Keratinocyte (primary cell): ENCODE measurements at regions not wholly inside any gene's neighbourhood (a gene's known extent, or its start where the extent isn't known, plus 50 kb on each side); places are given as distances from the start of the nearest gene placed in this dataset.

Experiments
- DNase-seq: peaks from one replicate; pipeline ENCODE4 v3.0.0-alpha.2; 2011; ENCODE audit warnings: low read depth, missing footprints, low spot score
- FAIRE-seq: peaks from 2 replicates; lab custom pipeline; 2011; peaks lifted over from hg19 to GRCh38; lab: Jason Lieb, UNC
- H2AFZ ChIP-seq: 2 replicates; pipeline ENCODE4 v1.6.0; 2012; ENCODE audit warnings: low read length, control low read depth, inconsistent platforms; ENCODE audit not compliant: control insufficient read depth
- H3K27ac ChIP-seq: 2 replicates; pipeline ENCODE4 v1.5.1; 2011; ENCODE audit warnings: low read length; ENCODE audit not compliant: control insufficient read depth, insufficient read depth
- H3K27me3 ChIP-seq: 3 replicates; pipeline ENCODE4 v1.6.0; 2011; ENCODE audit warnings: low read length; ENCODE audit not compliant: control insufficient read depth, insufficient read depth; ENCODE audit errors: extremely low read depth
- H3K36me3 ChIP-seq, 2 experiments: 2 replicates in 1 of 2; 3 replicates in 1 of 2; pipeline ENCODE4 v1.5.1; 2011; ENCODE audit warnings: low read length in 2 of 2, mild to moderate bottlenecking in 1 of 2; ENCODE audit not compliant: control insufficient read depth in 2 of 2, insufficient read depth in 2 of 2; ENCODE audit errors: extremely low read depth in 1 of 2
- H3K4me1 ChIP-seq: 3 replicates; pipeline ENCODE4 v1.5.1; 2011; ENCODE audit warnings: low read length; ENCODE audit not compliant: control insufficient read depth, insufficient read depth; ENCODE audit errors: extremely low read depth
- H3K4me2 ChIP-seq: 3 replicates; pipeline ENCODE4 v1.6.0; 2011; ENCODE audit warnings: low read depth, low read length; ENCODE audit not compliant: control insufficient read depth, insufficient read depth; ENCODE audit errors: extremely low read depth
- H3K4me3 ChIP-seq, 3 experiments: fragments of 200-600 bp in 1 of 3; sonication (generic) in 1 of 3; 2 replicates in 2 of 3; 3 replicates in 1 of 3; pipeline ENCODE4 v1.5.1; 2011 to 2016; ENCODE audit warnings: low read length in 3 of 3, mild to moderate bottlenecking in 3 of 3, control low read depth in 2 of 3, inconsistent platforms in 1 of 3, low read depth in 1 of 3, mixed read lengths in 1 of 3, mixed run types in 1 of 3, moderate library complexity in 1 of 3; ENCODE audit not compliant: control insufficient read depth in 2 of 3, insufficient read depth in 2 of 3; ENCODE audit errors: extremely low read depth in 1 of 3
- H3K79me2 ChIP-seq: 2 replicates; pipeline ENCODE4 v1.6.0; 2012; ENCODE audit warnings: low read length; ENCODE audit not compliant: control insufficient read depth, insufficient read depth
- H3K9ac ChIP-seq: 3 replicates; pipeline ENCODE4 v1.6.0; 2011; ENCODE audit warnings: low read length; ENCODE audit not compliant: control insufficient read depth, insufficient read depth; ENCODE audit errors: extremely low read depth
- H3K9me1 ChIP-seq: 3 replicates; pipeline ENCODE4 v1.6.0; 2011; ENCODE audit warnings: low read length; ENCODE audit not compliant: control insufficient read depth, insufficient read depth; ENCODE audit errors: extremely low read depth
- H3K9me3 ChIP-seq: 2 replicates; pipeline ENCODE4 v1.5.1; 2012; ENCODE audit warnings: low read depth, low read length; ENCODE audit not compliant: control insufficient read depth
- H4K20me1 ChIP-seq: 3 replicates; pipeline ENCODE4 v1.6.0; 2011; ENCODE audit warnings: low read length; ENCODE audit not compliant: control insufficient read depth, insufficient read depth; ENCODE audit errors: extremely low read depth
- EZH2 ChIP-seq: IDR thresholded peaks from one replicate; pipeline ENCODE4 v1.6.1; 2012; ENCODE audit warnings: inconsistent platforms, mild to moderate bottlenecking, low read length, moderate library complexity
- dilution Hi-C: fragments of 300-500 bp; cut with MboI; formaldehyde crosslinking; loops from one replicate; pipeline ENCODE4 v1.7.0; 2020; ENCODE audit warnings: low sequenced_read_pairs; ENCODE audit not compliant: extremely low pct_ligation_motif_present
- TF ChIP-seq, protein P1 (sequence below), 3 experiments: IDR thresholded peaks in 1 of 3; conservative IDR thresholded peaks in 1 of 3; optimal IDR thresholded peaks in 1 of 3; 2 replicates in 2 of 3; 3 replicates in 1 of 3; pipeline versions ENCODE3 to v1.5.1; 2011; ENCODE audit warnings: low read length in 3 of 3, mild to moderate bottlenecking in 3 of 3, moderate library complexity in 2 of 3, control low read depth in 1 of 3, inconsistent platforms in 1 of 3; ENCODE audit not compliant: insufficient read depth in 2 of 3; ENCODE audit errors: extremely low read depth in 1 of 3

DNA sequence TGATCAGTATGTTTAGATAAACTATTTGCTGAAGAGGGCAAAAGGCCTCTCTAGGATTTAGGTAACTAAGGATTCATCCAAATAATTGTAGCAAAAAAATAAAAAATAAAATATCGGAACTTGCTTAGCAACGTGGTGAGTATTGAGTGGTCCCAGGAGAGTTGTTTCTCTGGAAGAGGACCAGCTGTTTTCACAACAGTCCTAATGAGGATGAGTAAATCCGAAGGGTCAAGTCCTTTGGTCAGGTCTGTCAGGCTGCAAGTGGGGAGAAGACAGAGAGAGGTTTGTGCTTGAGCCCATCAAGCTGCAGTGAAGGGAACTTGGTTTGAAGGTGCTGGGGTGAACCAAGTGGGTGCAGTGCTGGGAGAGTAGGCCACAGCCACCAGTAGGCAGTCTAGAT lies 539.2 kb downstream of the SLC4A3 start:
- Histone ChIP-seq H3K27me3 (no peaks in the 10 kb centered on the region), H3K27ac (no peak overlapping the region), H3K9ac (no peak overlapping the region), H3K79me2 (no peaks in the 10 kb centered on the region), H4K20me1 (no peaks in the 10 kb centered on the region), H3K9me1 (no peaks in the 10 kb centered on the region), H3K4me2 (no peak overlapping the region), H3K36me3 (no peaks in the 10 kb centered on the region), H3K9me3 (no peaks in the 10 kb centered on the region), H3K4me3 (no peak overlapping the region), H2AFZ (no peak overlapping the region), H3K4me1 (peaks cover 3% of the 10 kb centered on the region)
- no peak for TF ChIP-seq EZH2
- TF ChIP-seq, protein P1, sequence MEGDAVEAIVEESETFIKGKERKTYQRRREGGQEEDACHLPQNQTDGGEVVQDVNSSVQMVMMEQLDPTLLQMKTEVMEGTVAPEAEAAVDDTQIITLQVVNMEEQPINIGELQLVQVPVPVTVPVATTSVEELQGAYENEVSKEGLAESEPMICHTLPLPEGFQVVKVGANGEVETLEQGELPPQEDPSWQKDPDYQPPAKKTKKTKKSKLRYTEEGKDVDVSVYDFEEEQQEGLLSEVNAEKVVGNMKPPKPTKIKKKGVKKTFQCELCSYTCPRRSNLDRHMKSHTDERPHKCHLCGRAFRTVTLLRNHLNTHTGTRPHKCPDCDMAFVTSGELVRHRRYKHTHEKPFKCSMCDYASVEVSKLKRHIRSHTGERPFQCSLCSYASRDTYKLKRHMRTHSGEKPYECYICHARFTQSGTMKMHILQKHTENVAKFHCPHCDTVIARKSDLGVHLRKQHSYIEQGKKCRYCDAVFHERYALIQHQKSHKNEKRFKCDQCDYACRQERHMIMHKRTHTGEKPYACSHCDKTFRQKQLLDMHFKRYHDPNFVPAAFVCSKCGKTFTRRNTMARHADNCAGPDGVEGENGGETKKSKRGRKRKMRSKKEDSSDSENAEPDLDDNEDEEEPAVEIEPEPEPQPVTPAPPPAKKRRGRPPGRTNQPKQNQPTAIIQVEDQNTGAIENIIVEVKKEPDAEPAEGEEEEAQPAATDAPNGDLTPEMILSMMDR (optimal IDR thresholded peaks at IDR 0.05 in 1 of 3, IDR thresholded peaks at IDR 0.05 in 1 of 3, conservative IDR thresholded peaks at IDR 0.05 in 1 of 3; ENCODE audit: extremely low read depth in 1 of 3, insufficient read depth in 2 of 3, low read length in 3 of 3): peak in 1 of 3 experiments; percentile 9
- dilution Hi-C loops: no loop called here
- FAIRE-seq (no peak), DNase-seq (no peak)

DNA sequence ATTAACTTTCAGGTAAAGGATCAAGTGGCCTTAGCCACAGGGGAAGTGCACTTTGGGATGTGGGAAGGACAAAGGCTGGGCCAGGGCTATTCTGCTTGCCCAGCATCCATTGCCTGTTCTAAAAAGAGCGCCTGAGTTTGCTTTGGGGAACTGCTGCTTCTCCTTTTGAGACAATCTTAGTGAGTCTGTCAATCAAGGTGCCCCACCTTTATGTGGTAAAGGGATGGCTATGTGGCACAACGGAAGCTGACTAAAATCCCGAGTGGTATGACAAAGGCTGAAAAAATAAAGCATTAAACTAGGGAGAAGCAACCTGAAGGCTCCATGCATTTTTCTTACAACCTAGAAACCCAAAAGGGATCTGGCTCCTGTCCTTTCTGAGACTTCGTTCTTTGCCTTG lies 540.5 kb downstream of the SLC4A3 start:
- FAIRE-seq: no peak

More for the DNA sequence above, 540.5 kb downstream of the SLC4A3 start:
- Histone ChIP-seq H2AFZ (no peak overlapping the region), H3K4me3 (no peak overlapping the region), H4K20me1 (no peaks in the 10 kb centered on the region), H3K9me3 (no peaks in the 10 kb centered on the region), H3K79me2 (no peaks in the 10 kb centered on the region), H3K4me2 (no peak overlapping the region), H3K36me3 (no peaks in the 10 kb centered on the region), H3K27me3 (no peaks in the 10 kb centered on the region), H3K9ac (no peak overlapping the region), H3K27ac (no peak overlapping the region), H3K9me1 (no peaks in the 10 kb centered on the region), H3K4me1 (peaks cover 3% of the 10 kb centered on the region)
- DNase-seq: no peak
- TF ChIP-seq, protein P1 (optimal IDR thresholded peaks at IDR 0.05 in 1 of 3, IDR thresholded peaks at IDR 0.05 in 1 of 3, conservative IDR thresholded peaks at IDR 0.05 in 1 of 3; ENCODE audit: extremely low read depth in 1 of 3, insufficient read depth in 2 of 3, low read length in 3 of 3): no peak
- no peak for TF ChIP-seq EZH2
- dilution Hi-C loops: no loop called here
